Cardiac fibroblast (primary cell): ENCODE measurements at regions not wholly inside any gene's neighbourhood (a gene's known extent, or its start where the extent isn't known, plus 50 kb on each side); places are given as distances from the start of the nearest gene placed in this dataset.
A peak's percentile ranks its signal among the peaks of the same experiment; 100 is the strongest.

Source experiments
- DNase-seq, 2 donors: peaks; one replicate each; pipeline versions ENCODE4 v3.0.0 to v3.0.0-alpha.2; 2010; ENCODE audit warnings: low read depth in 2 of 2
- H3K4me3 ChIP-seq, 2 donors: replicated peaks in 1 of 2; 1 replicate in 1 of 2; 2 replicates in 1 of 2; pipeline ENCODE4 v1.5.1; 2011; ENCODE audit warnings: low read depth in 2 of 2, low read length in 2 of 2, mild to moderate bottlenecking in 2 of 2, moderate library complexity in 1 of 2
- TF ChIP-seq, protein P1 (sequence below): IDR thresholded peaks from one replicate; pipeline ENCODE4 v1.5.1; 2011; ENCODE audit warnings: low read depth, mild to moderate bottlenecking, low read length, inconsistent platforms

DNA sequence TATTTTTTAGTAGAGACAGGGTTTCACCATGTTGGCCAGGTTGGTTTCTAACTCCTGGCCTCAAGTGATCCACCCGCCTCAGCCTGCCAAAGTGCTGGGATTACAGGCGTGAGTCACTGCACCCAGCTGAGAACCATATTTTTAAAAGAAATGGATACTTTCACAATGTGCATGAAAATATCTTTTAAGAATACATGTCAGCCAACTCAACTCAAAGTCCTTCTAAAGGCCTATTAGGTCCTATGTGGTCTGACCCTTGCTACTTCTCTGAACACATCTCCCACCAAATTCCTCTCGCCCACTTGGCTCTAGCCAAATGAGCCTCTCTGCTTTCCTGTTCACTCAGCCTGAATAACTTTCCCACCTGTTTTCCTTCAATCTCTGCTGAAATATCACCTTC lies 119.6 kb downstream of the MTX2 start:
- TF ChIP-seq, protein P1, sequence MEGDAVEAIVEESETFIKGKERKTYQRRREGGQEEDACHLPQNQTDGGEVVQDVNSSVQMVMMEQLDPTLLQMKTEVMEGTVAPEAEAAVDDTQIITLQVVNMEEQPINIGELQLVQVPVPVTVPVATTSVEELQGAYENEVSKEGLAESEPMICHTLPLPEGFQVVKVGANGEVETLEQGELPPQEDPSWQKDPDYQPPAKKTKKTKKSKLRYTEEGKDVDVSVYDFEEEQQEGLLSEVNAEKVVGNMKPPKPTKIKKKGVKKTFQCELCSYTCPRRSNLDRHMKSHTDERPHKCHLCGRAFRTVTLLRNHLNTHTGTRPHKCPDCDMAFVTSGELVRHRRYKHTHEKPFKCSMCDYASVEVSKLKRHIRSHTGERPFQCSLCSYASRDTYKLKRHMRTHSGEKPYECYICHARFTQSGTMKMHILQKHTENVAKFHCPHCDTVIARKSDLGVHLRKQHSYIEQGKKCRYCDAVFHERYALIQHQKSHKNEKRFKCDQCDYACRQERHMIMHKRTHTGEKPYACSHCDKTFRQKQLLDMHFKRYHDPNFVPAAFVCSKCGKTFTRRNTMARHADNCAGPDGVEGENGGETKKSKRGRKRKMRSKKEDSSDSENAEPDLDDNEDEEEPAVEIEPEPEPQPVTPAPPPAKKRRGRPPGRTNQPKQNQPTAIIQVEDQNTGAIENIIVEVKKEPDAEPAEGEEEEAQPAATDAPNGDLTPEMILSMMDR, result no peak
- H3K4me3 ChIP-seq, result no peak overlapping the region
- DNase-seq, result no peak

GRCh38 chr2:176390276-176391147 lies 121.3 kb downstream of the MTX2 start:
- DNase-seq, result no peak
- TF ChIP-seq, protein P1, result no peak
- no peak overlapping the region for H3K4me3 ChIP-seq

GRCh38 chr2:176391148-176391419 lies 121.8 kb downstream of the MTX2 start:
- H3K4me3 ChIP-seq, result no peak overlapping the region
- TF ChIP-seq, protein P1, result no peak
- no peak for DNase-seq

- TF ChIP-seq, protein P1, result no peak
- no peak overlapping the region for H3K4me3 ChIP-seq
- peak in 1 of 2 donors; percentile 15 for DNase-seq
Measured at GRCh38 chr2:176392249-176392648, 123.0 kb downstream of the MTX2 start.

DNA sequence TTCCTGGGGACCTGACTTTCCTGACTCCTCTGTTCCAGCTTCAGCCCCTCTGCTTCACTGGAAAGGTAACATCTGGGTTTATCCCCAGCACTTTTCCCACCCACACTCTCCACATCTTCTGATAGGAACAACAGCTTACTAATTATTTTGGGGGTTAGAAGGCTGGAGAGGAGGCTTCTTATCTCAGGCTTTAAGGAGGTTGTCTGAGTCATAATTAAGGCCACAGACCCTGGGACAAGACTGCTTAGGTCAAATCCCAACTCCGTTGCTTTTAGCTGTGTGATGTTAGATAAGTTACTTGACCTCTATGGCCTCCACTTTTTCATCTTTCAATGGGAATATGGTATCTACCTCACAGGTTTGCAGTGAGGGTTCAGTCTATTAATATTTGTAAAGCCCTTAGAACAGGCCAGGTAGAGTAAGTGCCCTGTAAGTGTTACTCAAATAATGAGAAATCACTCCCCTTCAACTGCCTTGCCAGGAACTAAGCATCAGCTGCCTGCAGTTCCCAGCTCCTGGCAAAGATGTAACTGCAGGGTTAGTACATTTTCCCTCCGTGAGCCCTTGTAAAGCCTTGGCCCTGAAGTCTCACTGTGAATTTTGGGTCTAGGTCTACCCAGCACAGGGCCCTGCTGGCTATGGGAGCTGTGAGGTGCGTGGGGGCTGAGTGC lies 123.6 kb downstream of the MTX2 start:
- no peak overlapping the region for H3K4me3 ChIP-seq
- no peak for DNase-seq
- TF ChIP-seq, protein P1, result no peak

DNA sequence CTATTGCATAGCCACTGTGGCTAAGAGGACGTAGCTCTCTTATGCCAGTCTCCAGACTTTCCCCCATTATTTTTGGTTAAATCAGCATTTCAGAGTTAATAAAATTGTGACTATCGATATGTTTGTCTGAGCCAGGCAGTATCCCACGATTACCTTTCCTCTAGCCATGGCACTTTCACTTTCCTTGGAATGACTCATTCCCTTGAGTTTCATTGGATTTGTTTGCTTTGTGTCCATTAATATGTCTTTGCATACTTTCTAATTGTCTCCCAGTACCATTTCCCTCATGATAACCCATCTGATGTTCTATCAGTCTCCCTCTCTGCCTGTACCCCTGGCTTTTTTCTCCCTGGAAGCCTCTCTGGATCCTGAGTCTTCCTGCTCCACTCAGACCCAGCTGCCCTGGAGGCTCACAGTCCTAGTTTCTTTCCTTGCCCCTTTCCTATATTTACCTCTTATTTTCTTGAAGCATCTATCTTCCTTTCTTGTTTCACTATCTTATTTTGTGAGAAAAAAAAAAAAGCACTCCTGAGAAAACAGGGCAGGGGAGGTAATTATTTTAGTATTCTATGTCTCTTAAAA lies 126.1 kb downstream of the MTX2 start:
- H3K4me3 ChIP-seq, result no peak overlapping the region
- TF ChIP-seq, protein P1, result no peak
- no peak for DNase-seq
